ENCODE measurements at regions not wholly inside any gene's neighbourhood (a gene's known extent, or its start where the extent isn't known, plus 50 kb on each side); places are given as distances from the start of the nearest gene placed in this dataset.

DNA sequence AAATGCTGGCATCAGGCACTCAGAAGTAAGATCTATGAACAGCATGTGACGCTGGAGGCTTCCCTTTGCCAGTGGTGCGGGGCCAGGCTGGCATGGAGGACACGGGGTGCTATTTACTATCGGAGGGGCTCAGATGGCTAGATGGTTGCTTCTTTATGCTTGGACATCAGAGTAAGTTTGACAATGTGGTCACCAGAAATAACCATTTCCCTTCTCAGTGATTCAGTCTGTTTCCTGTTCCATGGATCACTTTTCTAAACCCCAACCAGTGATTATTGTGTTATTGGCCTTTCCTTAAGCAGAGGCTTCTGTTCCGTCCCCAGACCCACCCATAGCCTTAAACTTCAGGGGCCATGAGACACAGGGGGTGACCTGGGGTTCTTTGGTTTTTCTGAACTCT lies 55.4 kb upstream of the DHX15 start:
- TF ChIP-seq CTCF (IDR thresholded peaks at IDR 0.05), result no peak
- TF ChIP-seq POLR2AphosphoS5 (IDR thresholded peaks at IDR 0.05), result no peak
- no peak for TF ChIP-seq POLR2A (IDR thresholded peaks at IDR 0.05)

Data from upper lobe of left lung (tissue), 4 donors.